ENCODE measurements at regions not wholly inside any gene's neighbourhood (a gene's known extent, or its start where the extent isn't known, plus 50 kb on each side); places are given as distances from the start of the nearest gene placed in this dataset.

- TF ChIP-seq EZH2phosphoT487 (IDR thresholded peaks at IDR 0.05): no peak
- TF ChIP-seq, protein P1, sequence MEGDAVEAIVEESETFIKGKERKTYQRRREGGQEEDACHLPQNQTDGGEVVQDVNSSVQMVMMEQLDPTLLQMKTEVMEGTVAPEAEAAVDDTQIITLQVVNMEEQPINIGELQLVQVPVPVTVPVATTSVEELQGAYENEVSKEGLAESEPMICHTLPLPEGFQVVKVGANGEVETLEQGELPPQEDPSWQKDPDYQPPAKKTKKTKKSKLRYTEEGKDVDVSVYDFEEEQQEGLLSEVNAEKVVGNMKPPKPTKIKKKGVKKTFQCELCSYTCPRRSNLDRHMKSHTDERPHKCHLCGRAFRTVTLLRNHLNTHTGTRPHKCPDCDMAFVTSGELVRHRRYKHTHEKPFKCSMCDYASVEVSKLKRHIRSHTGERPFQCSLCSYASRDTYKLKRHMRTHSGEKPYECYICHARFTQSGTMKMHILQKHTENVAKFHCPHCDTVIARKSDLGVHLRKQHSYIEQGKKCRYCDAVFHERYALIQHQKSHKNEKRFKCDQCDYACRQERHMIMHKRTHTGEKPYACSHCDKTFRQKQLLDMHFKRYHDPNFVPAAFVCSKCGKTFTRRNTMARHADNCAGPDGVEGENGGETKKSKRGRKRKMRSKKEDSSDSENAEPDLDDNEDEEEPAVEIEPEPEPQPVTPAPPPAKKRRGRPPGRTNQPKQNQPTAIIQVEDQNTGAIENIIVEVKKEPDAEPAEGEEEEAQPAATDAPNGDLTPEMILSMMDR (IDR thresholded peaks at IDR 0.05): no peak
- TF ChIP-seq EZH2 (IDR thresholded peaks at IDR 0.05): no peak
Measured at GRCh38 chr5:57805170-57805569, 322.6 kb upstream of the ACTBL2 start.
